ENCODE measurements at regions not wholly inside any gene's neighbourhood (a gene's known extent, or its start where the extent isn't known, plus 50 kb on each side); places are given as distances from the start of the nearest gene placed in this dataset.

- intact Hi-C loops (cut with DNase I; ENCODE audit: low total_unique reads) = no loop called here
- TF ChIP-seq CTCF (IDR thresholded peaks at IDR 0.05) (no peak), POLR2A (IDR thresholded peaks at IDR 0.05) (no peak)
- 4 to 5% methylated on average over 22 of the region's 22 CpGs for WGBS, 2 donors
- H3K4me3 ChIP-seq (ENCODE audit: low read depth, poor library complexity, severe bottlenecking) = no peak overlapping the region
- peak in 1 of 2 donors; percentile 42 for DNase-seq (ENCODE audit: low spot score in 2 of 2)
These were observed 138.0 kb downstream of the ASCL4 start for GRCh38 chr12:107912421-107913004.

- H3K4me3 ChIP-seq (ENCODE audit: low read depth, poor library complexity, severe bottlenecking) = no peak overlapping the region
- TF ChIP-seq POLR2A (IDR thresholded peaks at IDR 0.05) = no peak
- TF ChIP-seq CTCF (IDR thresholded peaks at IDR 0.05) = no peak
- 73 to 76% methylated on average over 10 of the region's 10 CpGs for WGBS, 2 donors
- intact Hi-C loops (cut with DNase I; ENCODE audit: low total_unique reads) = no loop called here
- no peak for DNase-seq (ENCODE audit: low spot score in 2 of 2)
These were observed 140.0 kb downstream of the ASCL4 start for GRCh38 chr12:107914460-107914977.

- TF ChIP-seq POLR2A (IDR thresholded peaks at IDR 0.05) (no peak), CTCF (IDR thresholded peaks at IDR 0.05) (no peak)
- no peak overlapping the region for H3K4me3 ChIP-seq (ENCODE audit: low read depth, poor library complexity, severe bottlenecking)
- DNase-seq (ENCODE audit: low spot score in 2 of 2) = no peak
- intact Hi-C loops (cut with DNase I; ENCODE audit: low total_unique reads) = no loop called here
- 17 to 22% methylated on average over 8 of the region's 8 CpGs for WGBS, 2 donors
These were observed 143.7 kb downstream of the ASCL4 start for GRCh38 chr12:107917912-107918800.

- 59% methylated on average over 4 of the region's 4 CpGs for WGBS, 2 donors
- no peak for TF ChIP-seq CTCF (IDR thresholded peaks at IDR 0.05)
- TF ChIP-seq POLR2A (IDR thresholded peaks at IDR 0.05) = no peak
- intact Hi-C loops (cut with DNase I; ENCODE audit: low total_unique reads) = no loop called here
- H3K4me3 ChIP-seq (ENCODE audit: low read depth, poor library complexity, severe bottlenecking) = no peak overlapping the region
- DNase-seq (ENCODE audit: low spot score in 2 of 2) = no peak
These were observed 146.6 kb downstream of the ASCL4 start for GRCh38 chr12:107921062-107921461.

- 79 to 88% methylated on average over 3 of the region's 3 CpGs for WGBS, 2 donors
- H3K4me3 ChIP-seq (ENCODE audit: low read depth, poor library complexity, severe bottlenecking) = no peak overlapping the region
- TF ChIP-seq POLR2A (IDR thresholded peaks at IDR 0.05) = no peak
- TF ChIP-seq CTCF (IDR thresholded peaks at IDR 0.05) = no peak
- intact Hi-C loops (cut with DNase I; ENCODE audit: low total_unique reads) = no loop called here
- DNase-seq (ENCODE audit: low spot score in 2 of 2) = no peak
These were observed 150.6 kb downstream of the ASCL4 start for GRCh38 chr12:107925125-107925524.

Data from lower leg skin (tissue), 4 donors.